HUES64 (cell line): ENCODE measurements at regions not wholly inside any gene's neighbourhood (a gene's known extent, or its start where the extent isn't known, plus 50 kb on each side); places are given as distances from the start of the nearest gene placed in this dataset.
"Not testable (repeated sequence)": the region's sequence is repeated elsewhere in the genome, so short reads cannot be mapped to it uniquely, and the experiment has no call there.

Source experiments
- H3K27ac ChIP-seq: 2 replicates; pipeline ENCODE4 v1.7.0; 2013; ENCODE audit warnings: low read depth, low read length, inconsistent platforms
- H3K27me3 ChIP-seq: 2 replicates; pipeline ENCODE4 v1.6.1; 2013; ENCODE audit warnings: mild to moderate bottlenecking, low read length; ENCODE audit not compliant: insufficient read depth
- H3K36me3 ChIP-seq: 2 replicates; pipeline ENCODE4 v1.6.1; 2013; ENCODE audit warnings: mild to moderate bottlenecking, low read length; ENCODE audit not compliant: insufficient read depth
- H3K4me1 ChIP-seq: 2 replicates; pipeline ENCODE4 v1.6.1; 2013; ENCODE audit warnings: mild to moderate bottlenecking, low read length, moderate library complexity; ENCODE audit not compliant: insufficient read depth
- H3K4me3 ChIP-seq: 2 replicates; pipeline ENCODE4 v1.5.1; 2013; ENCODE audit warnings: mild to moderate bottlenecking, low read length, moderate library complexity
- H3K9ac ChIP-seq: 2 replicates; pipeline ENCODE4 v1.6.1; 2013; ENCODE audit warnings: mild to moderate bottlenecking, low read depth, low read length
- H3K9me3 ChIP-seq: 2 replicates; pipeline ENCODE4 v1.6.1; 2013; ENCODE audit warnings: low read depth, low read length; ENCODE audit not compliant: insufficient read depth
- WGBS: fragments of 150-250, 120-280 bp; methylation state at CpG from one replicate; pipeline ENCODE4 v1.1.7; 2013; ENCODE audit warnings: missing lambda C conversion rate; 5-methylcytosine and 5-hydroxymethylcytosine counted together

GRCh38 chr3:18098960-18099587, 326.1 kb downstream of the SATB1 start:
- H3K36me3 ChIP-seq = peaks cover 6% of the 10 kb centered on the region; the same call in 1 of the 2 replicates
- WGBS = 74% methylated on average over 6 of the region's 6 CpGs
- peaks cover 27% of the 10 kb centered on the region for H3K4me1 ChIP-seq
- no peak overlapping the region for H3K4me3 ChIP-seq
- H3K27ac ChIP-seq = no peak overlapping the region
- H3K27me3 ChIP-seq = no peaks in the 10 kb centered on the region
- peaks cover 12% of the 10 kb centered on the region; the same call in 1 of the 2 replicates for H3K9me3 ChIP-seq
- H3K9ac ChIP-seq = no peak overlapping the region

- WGBS = 86% methylated on average over 2 of the region's 3 CpGs
- Histone ChIP-seq H3K4me1 (peaks cover 17% of the 10 kb centered on the region), H3K27ac (no peak overlapping the region), H3K9ac (no peak overlapping the region), H3K27me3 (no peaks in the 10 kb centered on the region), H3K4me3 (no peak overlapping the region), H3K9me3 (peaks cover 12% of the 10 kb centered on the region; the same call in 1 of the 2 replicates), H3K36me3 (peaks cover 6% of the 10 kb centered on the region; the same call in 1 of the 2 replicates)
Observed at GRCh38 chr3:18097989-18098388, 327.1 kb downstream of the SATB1 start.

- H3K4me3 ChIP-seq = no peak overlapping the region
- peaks cover 6% of the 10 kb centered on the region; the same call in 1 of the 2 replicates for H3K36me3 ChIP-seq
- H3K27me3 ChIP-seq = no peaks in the 10 kb centered on the region
- H3K9me3 ChIP-seq = peaks cover 12% of the 10 kb centered on the region; the same call in 1 of the 2 replicates
- peaks cover 17% of the 10 kb centered on the region for H3K4me1 ChIP-seq
- no peak overlapping the region for H3K9ac ChIP-seq
- no peak overlapping the region for H3K27ac ChIP-seq
- WGBS = 95% methylated on average over 3 of the region's 3 CpGs
Observed at GRCh38 chr3:18097473-18097872, 327.7 kb downstream of the SATB1 start.

- H3K4me1 ChIP-seq = no peaks in the 10 kb centered on the region
- H3K4me3 ChIP-seq = no peak overlapping the region
- H3K27me3 ChIP-seq = no peaks in the 10 kb centered on the region
- H3K9me3 ChIP-seq = peaks cover 12% of the 10 kb centered on the region; the same call in 1 of the 2 replicates
- H3K27ac ChIP-seq = no peak overlapping the region
- peaks cover 4% of the 10 kb centered on the region; the same call in 1 of the 2 replicates for H3K36me3 ChIP-seq
- WGBS = 94% methylated on average over 5 of the region's 5 CpGs
- H3K9ac ChIP-seq = no peak overlapping the region
Observed at GRCh38 chr3:18092726-18093125, 332.4 kb downstream of the SATB1 start.

- Histone ChIP-seq H3K36me3 (no peaks in the 10 kb centered on the region), H3K27ac (no peak overlapping the region), H3K9me3 (no peaks in the 10 kb centered on the region), H3K27me3 (no peaks in the 10 kb centered on the region), H3K4me3 (no peak overlapping the region), H3K4me1 (peaks cover 9% of the 10 kb centered on the region), H3K9ac (no peak overlapping the region)
Observed at GRCh38 chr3:18090377-18090776, 334.8 kb downstream of the SATB1 start.

GRCh38 chr3:18087988-18088387, 337.2 kb downstream of the SATB1 start:
- Histone ChIP-seq H3K36me3 (no peaks in the 10 kb centered on the region), H3K4me3 (no peak overlapping the region), H3K27ac (no peak overlapping the region), H3K9ac (no peak overlapping the region), H3K9me3 (no peaks in the 10 kb centered on the region), H3K4me1 (peaks cover 10% of the 10 kb centered on the region), H3K27me3 (no peaks in the 10 kb centered on the region)
- WGBS = 84% methylated on average over 3 of the region's 3 CpGs

GRCh38 chr3:18086760-18087159, 338.4 kb downstream of the SATB1 start:
- H3K9ac ChIP-seq = no peak overlapping the region
- 94% methylated on average over 5 of the region's 5 CpGs for WGBS

GRCh38 chr3:18086078-18086477, 339.1 kb downstream of the SATB1 start:
- 85% methylated on average over 7 of the region's 7 CpGs for WGBS

More at GRCh38 chr3:18086760-18087159, 338.4 kb downstream of the SATB1 start:
- peaks cover 10% of the 10 kb centered on the region for H3K4me1 ChIP-seq
- H3K27ac ChIP-seq = no peak overlapping the region
- H3K36me3 ChIP-seq = no peaks in the 10 kb centered on the region
- no peaks in the 10 kb centered on the region for H3K9me3 ChIP-seq
- no peaks in the 10 kb centered on the region for H3K27me3 ChIP-seq
- no peak overlapping the region for H3K4me3 ChIP-seq

GRCh38 chr3:18085429-18085828, 339.7 kb downstream of the SATB1 start:
- no peaks in the 10 kb centered on the region for H3K27me3 ChIP-seq
- no peaks in the 10 kb centered on the region for H3K36me3 ChIP-seq
- H3K9ac ChIP-seq = no peak overlapping the region
- H3K4me1 ChIP-seq = peaks cover 10% of the 10 kb centered on the region
- no peak overlapping the region for H3K4me3 ChIP-seq
- H3K9me3 ChIP-seq = no peaks in the 10 kb centered on the region
- H3K27ac ChIP-seq = no peak overlapping the region
- WGBS = 83% methylated on average over 4 of the region's 4 CpGs

More at GRCh38 chr3:18086078-18086477, 339.1 kb downstream of the SATB1 start:
- H3K4me3 ChIP-seq = no peak overlapping the region
- H3K9ac ChIP-seq = no peak overlapping the region
- H3K36me3 ChIP-seq = no peaks in the 10 kb centered on the region
- peaks cover 10% of the 10 kb centered on the region for H3K4me1 ChIP-seq
- H3K27me3 ChIP-seq = no peaks in the 10 kb centered on the region
- H3K9me3 ChIP-seq = no peaks in the 10 kb centered on the region
- H3K27ac ChIP-seq = no peak overlapping the region

GRCh38 chr3:18083273-18083590, 340.8 kb upstream of the TBC1D5 start:
- not testable (repeated sequence) for H3K27me3 ChIP-seq, H3K9ac ChIP-seq, H3K9me3 ChIP-seq, H3K36me3 ChIP-seq, H3K27ac ChIP-seq, H3K4me1 ChIP-seq, H3K4me3 ChIP-seq
- WGBS = 100% methylated on average over 1 of the region's 1 CpG

- Histone ChIP-seq H3K36me3 (no peaks in the 10 kb centered on the region), H3K9ac (no peak overlapping the region), H3K4me1 (peaks cover 10% of the 10 kb centered on the region), H3K27ac (no peak overlapping the region), H3K4me3 (no peak overlapping the region), H3K9me3 (no peaks in the 10 kb centered on the region), H3K27me3 (no peaks in the 10 kb centered on the region)
- 83% methylated on average over 3 of the region's 3 CpGs for WGBS
Observed at GRCh38 chr3:18082551-18083272, 340.3 kb upstream of the TBC1D5 start.
